GM12864 (cell line): ENCODE measurements at regions not wholly inside any gene's neighbourhood (a gene's known extent, or its start where the extent isn't known, plus 50 kb on each side); places are given as distances from the start of the nearest gene placed in this dataset.

Source experiments
- DNase-seq: peaks from one replicate; pipeline ENCODE4 v3.0.0-alpha.2; 2011; ENCODE audit warnings: low read depth
- H3K4me3 ChIP-seq: 2 replicates; pipeline ENCODE4 v1.5.1; 2011; ENCODE audit warnings: mild to moderate bottlenecking, low read depth, low read length, control low read depth
- TF ChIP-seq, protein P1 (sequence below): IDR thresholded peaks from 2 replicates; pipeline ENCODE4 v1.5.1; 2011; ENCODE audit warnings: low read depth, mild to moderate bottlenecking, moderate library complexity, low read length, control low read depth, inconsistent platforms; ENCODE audit errors: missing control alignments

DNA sequence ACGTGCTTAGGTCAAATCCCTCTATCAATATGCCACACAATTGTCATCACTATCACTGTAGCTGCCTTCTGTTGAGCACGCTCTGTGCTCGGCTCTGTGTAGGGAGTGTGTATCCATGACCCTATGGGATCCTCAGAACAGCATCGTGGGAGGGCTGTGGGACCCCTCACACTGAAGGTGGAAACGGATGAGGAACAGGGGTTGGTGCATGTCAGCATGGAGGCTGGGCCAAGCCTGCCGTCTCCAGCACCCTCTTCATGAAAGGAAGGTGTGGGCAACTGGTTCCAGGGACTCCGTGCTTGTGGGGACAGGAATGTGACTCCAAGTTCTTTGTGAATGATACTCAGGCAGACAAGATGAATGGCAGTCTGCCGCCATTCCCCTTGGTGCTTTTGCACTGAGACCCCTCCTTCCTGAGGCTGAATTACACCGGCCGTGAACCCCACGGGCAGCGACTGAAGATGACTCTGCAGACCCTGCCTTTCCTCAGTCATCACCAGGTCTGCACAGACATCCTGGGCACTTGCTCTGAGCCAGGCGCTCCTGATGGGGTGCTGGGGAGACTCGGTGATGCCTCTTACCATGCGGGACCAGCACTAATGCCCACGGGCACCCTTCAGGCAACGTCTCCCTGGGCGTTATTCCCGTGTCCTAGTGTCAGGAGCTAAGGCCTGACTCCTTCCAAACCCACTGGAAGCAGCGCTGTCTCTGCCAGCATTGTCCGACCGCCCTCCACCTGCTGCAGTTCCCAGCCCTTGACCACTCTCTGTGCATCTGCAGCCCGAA, 495.2 kb downstream of the TCERG1L start:
- TF ChIP-seq, protein P1, sequence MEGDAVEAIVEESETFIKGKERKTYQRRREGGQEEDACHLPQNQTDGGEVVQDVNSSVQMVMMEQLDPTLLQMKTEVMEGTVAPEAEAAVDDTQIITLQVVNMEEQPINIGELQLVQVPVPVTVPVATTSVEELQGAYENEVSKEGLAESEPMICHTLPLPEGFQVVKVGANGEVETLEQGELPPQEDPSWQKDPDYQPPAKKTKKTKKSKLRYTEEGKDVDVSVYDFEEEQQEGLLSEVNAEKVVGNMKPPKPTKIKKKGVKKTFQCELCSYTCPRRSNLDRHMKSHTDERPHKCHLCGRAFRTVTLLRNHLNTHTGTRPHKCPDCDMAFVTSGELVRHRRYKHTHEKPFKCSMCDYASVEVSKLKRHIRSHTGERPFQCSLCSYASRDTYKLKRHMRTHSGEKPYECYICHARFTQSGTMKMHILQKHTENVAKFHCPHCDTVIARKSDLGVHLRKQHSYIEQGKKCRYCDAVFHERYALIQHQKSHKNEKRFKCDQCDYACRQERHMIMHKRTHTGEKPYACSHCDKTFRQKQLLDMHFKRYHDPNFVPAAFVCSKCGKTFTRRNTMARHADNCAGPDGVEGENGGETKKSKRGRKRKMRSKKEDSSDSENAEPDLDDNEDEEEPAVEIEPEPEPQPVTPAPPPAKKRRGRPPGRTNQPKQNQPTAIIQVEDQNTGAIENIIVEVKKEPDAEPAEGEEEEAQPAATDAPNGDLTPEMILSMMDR: no peak
- no peak overlapping the region for H3K4me3 ChIP-seq
- DNase-seq: no peak

DNA sequence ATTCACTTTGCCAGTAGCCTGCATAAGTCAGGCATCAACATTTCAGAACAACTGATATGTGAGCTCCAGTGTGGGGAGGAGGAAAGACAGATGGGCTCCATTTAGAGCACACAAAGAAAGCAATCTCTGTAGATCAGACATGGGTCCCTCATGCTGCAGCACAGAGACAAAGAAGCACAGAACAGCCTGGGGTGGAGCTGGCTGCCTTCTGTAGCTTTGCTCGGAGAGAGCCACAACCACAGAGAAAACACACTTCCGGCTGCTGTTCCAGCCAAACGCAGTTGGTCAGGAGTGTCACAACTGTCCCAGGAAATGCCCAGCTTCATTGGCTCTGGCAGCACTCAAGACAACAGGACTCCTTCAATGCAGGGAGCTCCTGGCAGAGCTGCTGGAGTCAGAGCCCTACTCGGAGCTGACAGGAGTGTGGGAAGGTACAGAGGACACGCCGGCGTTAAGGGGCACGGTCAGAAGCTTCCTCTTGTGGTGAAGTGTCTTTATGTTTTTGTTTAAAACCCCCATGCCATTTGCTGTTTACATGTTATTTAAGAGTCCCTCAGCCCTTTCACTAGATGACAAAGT, 494.4 kb downstream of the TCERG1L start:
- no peak for DNase-seq
- TF ChIP-seq, protein P1: no peak
- H3K4me3 ChIP-seq: no peak overlapping the region

DNA sequence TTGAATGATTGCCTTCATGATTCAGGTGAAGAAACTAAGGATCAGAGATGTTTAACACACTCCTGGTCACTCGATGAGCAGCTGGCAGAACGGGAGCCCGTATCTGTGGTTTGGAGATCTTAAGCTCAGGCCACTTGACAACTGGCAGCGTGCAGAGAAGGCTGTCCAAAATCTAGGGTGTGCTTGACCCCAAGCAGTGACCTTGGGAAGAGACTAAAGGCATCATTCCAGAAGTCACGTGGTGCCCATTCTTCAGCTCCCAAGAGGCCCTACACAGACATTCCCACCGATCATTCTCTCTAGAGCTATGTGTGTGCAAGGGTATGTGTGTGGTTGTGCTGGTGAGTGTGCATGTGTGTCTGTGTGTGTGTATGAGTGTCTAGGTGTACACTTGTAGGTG, 493.8 kb downstream of the TCERG1L start:
- TF ChIP-seq, protein P1: no peak
- no peak overlapping the region for H3K4me3 ChIP-seq
- DNase-seq: no peak

DNA sequence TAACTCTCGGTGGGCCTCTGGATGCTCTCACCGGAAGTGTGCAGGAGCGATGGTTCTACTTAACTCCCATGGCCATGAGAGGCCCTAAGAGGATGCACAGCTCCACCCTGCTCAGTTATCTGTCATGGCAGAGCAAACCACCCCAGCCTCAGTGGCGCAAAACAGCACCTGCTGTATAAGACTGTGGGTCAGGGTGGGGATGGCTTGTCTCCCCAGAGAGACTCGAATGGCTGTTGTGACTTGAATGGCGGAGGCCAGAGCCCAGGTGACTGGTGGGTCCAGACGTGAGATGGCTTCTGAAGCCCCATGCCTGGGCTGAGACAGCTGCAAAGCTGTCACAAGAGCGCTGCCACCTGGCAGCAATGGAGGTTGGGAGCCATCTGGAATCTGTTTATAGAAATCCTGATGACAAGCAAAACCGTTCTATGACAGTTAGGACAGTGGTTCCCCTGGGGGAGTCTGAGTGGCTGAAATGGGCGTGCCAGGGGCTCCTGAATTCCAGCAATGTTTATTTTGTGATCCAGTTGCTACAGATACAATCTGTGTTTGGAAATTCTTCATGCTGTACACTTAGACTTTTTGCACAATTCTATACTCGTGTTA, 490.5 kb downstream of the TCERG1L start:
- no peak overlapping the region for H3K4me3 ChIP-seq
- TF ChIP-seq, protein P1: no peak
- DNase-seq: no peak

DNA sequence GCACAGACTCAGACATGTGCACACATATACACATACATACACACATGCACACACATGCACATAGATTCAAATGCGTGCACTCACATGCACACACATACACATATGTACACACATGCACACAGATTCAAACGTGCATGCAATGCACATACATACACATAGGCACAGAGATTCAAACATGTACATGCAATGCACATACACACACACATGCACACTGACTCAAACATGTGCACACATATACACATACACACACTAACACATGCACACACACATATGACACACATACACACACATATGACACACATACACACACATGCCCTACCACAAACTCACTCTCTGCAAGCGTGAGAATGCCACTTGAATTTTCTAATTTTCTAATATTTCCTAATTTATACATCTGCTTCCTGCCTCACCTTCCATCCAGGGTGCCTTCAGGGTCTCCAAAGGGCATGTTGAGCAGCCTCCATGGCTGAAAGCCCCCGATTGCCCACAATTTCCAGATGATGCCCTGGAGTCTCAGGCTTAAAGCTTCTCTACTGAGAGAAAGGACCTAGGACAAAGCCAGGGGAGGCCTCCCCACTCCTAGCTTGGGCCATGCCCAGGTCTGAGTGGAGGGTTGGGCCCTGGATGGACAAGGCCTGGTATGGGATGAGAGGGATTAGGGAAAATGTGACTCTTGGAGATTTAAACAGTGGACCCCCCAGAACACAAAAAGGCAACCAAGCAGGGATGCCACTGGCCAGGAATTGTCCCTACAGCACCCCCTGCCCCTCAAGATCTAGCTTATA, 487.1 kb downstream of the TCERG1L start:
- H3K4me3 ChIP-seq: no peak overlapping the region
- DNase-seq: no peak
- TF ChIP-seq, protein P1: no peak

DNA sequence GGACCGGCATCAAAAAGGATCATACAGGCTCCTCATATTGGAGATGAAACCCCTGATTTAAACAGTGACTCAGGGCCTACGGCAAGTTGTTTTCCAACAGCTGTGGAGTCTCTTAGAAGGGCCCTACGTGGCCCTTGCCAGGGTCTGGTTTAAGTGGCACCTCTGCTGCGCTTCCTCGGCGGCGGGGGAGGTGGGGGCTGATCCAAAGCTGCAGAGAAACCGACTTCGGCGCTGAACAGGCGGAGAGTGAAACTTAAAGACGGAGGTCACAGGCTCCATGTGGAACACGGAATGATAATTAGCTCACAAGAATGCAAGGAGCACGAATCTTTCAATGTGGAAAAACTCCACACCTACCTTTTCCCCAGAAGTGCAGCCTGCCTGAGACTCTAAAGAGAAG, 477.9 kb downstream of the TCERG1L start:
- no peak for DNase-seq
- TF ChIP-seq, protein P1: no peak
- H3K4me3 ChIP-seq: no peak overlapping the region
